Lower leg skin (tissue), 3 donors: ENCODE measurements at regions not wholly inside any gene's neighbourhood (a gene's known extent, or its start where the extent isn't known, plus 50 kb on each side); places are given as distances from the start of the nearest gene placed in this dataset.

Experiments
- POLR2A ChIP-seq, 2 donors: fragments of 450-650 bp; IDR thresholded peaks; one replicate each; pipeline ENCODE4 v1.6.1; 2016 to 2017; ENCODE audit warnings: antibody characterized with exemption in 2 of 2, mild to moderate bottlenecking in 1 of 2, moderate library complexity in 1 of 2
- TF ChIP-seq, protein P1 (sequence below), 3 donors: fragments of 450-650 bp; IDR thresholded peaks; one replicate each; pipeline ENCODE4 v1.5.1; 2016; ENCODE audit warnings: antibody characterized with exemption in 3 of 3, mild to moderate bottlenecking in 3 of 3, moderate library complexity in 2 of 3

DNA sequence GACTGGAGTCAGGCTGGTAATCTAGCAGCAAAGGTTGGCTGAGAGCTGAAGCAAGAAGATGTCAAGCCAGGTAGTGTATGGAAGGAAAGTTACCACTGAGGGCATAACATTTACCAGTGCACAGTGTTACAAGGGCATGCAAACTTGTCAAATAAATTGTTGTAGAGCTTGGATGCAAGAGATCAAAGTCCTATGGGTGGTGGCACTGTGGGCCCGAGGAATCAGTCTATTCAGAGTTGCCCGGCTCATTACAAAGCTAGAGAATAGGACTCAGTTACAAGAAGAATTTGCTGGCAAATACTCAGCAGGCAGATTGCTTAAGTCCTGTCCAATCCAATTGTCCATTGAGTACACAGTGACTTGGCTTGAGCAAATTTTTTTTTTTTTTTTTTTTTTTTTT, 2043.8 kb downstream of the ARAP2 start:
- TF ChIP-seq, protein P1, sequence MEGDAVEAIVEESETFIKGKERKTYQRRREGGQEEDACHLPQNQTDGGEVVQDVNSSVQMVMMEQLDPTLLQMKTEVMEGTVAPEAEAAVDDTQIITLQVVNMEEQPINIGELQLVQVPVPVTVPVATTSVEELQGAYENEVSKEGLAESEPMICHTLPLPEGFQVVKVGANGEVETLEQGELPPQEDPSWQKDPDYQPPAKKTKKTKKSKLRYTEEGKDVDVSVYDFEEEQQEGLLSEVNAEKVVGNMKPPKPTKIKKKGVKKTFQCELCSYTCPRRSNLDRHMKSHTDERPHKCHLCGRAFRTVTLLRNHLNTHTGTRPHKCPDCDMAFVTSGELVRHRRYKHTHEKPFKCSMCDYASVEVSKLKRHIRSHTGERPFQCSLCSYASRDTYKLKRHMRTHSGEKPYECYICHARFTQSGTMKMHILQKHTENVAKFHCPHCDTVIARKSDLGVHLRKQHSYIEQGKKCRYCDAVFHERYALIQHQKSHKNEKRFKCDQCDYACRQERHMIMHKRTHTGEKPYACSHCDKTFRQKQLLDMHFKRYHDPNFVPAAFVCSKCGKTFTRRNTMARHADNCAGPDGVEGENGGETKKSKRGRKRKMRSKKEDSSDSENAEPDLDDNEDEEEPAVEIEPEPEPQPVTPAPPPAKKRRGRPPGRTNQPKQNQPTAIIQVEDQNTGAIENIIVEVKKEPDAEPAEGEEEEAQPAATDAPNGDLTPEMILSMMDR (IDR thresholded peaks at IDR 0.05), result no peak
- TF ChIP-seq POLR2A (IDR thresholded peaks at IDR 0.05), result no peak
